ENCODE measurements at regions not wholly inside any gene's neighbourhood (a gene's known extent, or its start where the extent isn't known, plus 50 kb on each side); places are given as distances from the start of the nearest gene placed in this dataset.

DNA sequence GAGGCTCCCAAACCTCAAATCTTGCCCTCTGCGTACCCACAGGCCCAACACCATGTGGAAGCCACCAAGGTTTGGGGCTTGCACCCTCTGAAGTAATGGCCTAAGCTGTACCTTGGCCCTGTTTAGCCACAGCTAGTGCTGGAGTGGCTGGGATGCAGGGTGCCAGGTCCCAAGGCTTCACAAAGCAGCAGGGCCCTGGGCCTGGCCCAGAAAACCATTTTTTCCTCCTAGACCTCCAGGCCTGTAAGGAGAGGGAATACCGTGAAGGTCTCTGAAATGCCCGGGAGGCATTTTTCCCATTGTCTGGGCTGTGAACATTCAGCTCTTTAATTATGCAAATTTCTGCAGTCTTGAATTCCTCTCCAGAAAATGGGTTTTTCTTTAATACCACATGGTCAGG lies 223.7 kb upstream of the CCN2 start:
- no peak for DNase-seq
- no peak overlapping the region for H3K27ac ChIP-seq (ENCODE audit: low read length)
- WGBS (ENCODE audit: insufficient coverage, low lambda C conversion rate), result no CpG with 5 or more reads among the region's 3 CpGs
- no peaks in the 10 kb centered on the region for H3K27me3 ChIP-seq (ENCODE audit: control insufficient read depth, insufficient read depth, low read length)
- H3K36me3 ChIP-seq (ENCODE audit: control insufficient read depth, insufficient read depth, low read length), result no peaks in the 10 kb centered on the region
- H3K4me3 ChIP-seq (ENCODE audit: low read length), result no peak overlapping the region
- peaks cover 4% of the 10 kb centered on the region for H3K9me3 ChIP-seq (ENCODE audit: control insufficient read depth, low read depth, low read length)
- no peaks in the 10 kb centered on the region for H3K4me1 ChIP-seq (ENCODE audit: control insufficient read depth, insufficient read depth, low read length)

DNA sequence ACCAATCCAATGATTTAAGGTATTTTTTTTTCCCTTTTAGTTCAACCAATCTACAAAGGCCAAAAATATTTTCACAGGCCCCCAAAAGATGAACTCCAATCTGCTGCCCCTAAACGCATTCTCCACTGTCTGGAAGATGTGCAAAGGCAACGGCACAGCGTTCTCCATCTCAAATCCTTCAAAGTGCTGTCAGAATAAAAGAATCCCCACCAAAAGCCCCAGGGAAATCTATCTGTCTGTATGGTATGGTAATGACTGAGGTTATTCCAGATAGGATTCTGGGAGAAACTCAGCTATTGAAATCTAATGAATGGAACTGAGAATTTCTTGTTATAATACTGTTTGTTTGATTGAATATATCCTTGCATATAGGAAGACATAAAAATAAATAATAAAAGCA lies 217.8 kb upstream of the CCN2 start:
- Histone ChIP-seq H3K4me1 (ENCODE audit: control insufficient read depth, insufficient read depth, low read length) (no peaks in the 10 kb centered on the region), H3K27ac (ENCODE audit: low read length) (no peak overlapping the region), H3K4me3 (ENCODE audit: low read length) (no peak overlapping the region), H3K27me3 (ENCODE audit: control insufficient read depth, insufficient read depth, low read length) (no peaks in the 10 kb centered on the region), H3K36me3 (ENCODE audit: control insufficient read depth, insufficient read depth, low read length) (no peaks in the 10 kb centered on the region), H3K9me3 (ENCODE audit: control insufficient read depth, low read depth, low read length) (no peaks in the 10 kb centered on the region)
- no CpG with 5 or more reads among the region's 3 CpGs for WGBS (ENCODE audit: insufficient coverage, low lambda C conversion rate)
- no peak for DNase-seq

DNA sequence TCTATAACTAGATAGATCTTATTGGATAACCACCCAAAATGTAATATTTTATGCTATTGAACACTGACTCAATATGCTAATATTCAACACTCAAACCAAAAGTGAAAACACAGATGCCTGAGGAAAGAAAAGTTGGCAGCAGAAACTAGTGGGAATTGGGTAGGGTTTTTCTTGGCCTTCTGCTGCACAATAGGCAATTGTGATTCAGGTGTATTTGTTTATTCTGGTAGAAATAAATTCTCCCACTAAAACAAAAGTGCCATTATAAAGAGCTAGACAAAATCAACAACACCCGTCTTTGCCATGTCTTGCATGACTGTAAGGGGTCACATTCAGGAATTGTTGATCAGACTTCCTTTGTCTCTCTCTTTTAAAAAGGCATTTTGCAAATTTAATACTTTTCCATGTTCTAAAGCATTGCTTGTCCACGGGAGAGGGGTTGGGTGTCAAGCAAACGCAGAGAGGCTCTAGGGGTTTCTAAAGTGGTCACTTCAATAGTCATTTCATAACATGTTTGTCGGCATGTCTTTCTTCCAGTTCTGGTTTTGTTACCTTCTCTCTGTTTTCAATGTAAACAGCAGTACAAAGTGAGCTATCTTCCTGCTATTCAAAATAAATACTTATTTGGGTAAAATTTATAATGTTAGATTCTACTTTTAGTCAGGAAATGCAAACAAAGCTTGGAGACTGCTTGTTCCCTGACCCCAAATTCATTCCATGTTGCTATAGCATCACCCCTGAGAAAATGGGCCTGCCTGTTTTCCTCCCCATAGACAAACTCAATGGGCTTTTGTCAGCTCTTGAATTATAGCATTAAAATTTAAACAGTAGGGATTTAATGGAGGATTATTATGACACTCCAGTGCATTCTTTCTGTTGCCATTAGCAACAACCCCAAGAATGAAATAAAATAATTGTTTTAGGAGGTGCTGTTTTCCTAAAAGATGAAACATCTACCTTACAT lies 217.0 kb upstream of the CCN2 start:
- no peaks in the 10 kb centered on the region for H3K36me3 ChIP-seq (ENCODE audit: control insufficient read depth, insufficient read depth, low read length)
- no peaks in the 10 kb centered on the region for H3K27me3 ChIP-seq (ENCODE audit: control insufficient read depth, insufficient read depth, low read length)
- H3K9me3 ChIP-seq (ENCODE audit: control insufficient read depth, low read depth, low read length), result no peaks in the 10 kb centered on the region
- 57% methylated on average over 3 of the region's 4 CpGs for WGBS (ENCODE audit: insufficient coverage, low lambda C conversion rate)
- no peak overlapping the region for H3K4me3 ChIP-seq (ENCODE audit: low read length)
- no peak for DNase-seq
- H3K4me1 ChIP-seq (ENCODE audit: control insufficient read depth, insufficient read depth, low read length), result no peaks in the 10 kb centered on the region
- no peak overlapping the region for H3K27ac ChIP-seq (ENCODE audit: low read length)

DNA sequence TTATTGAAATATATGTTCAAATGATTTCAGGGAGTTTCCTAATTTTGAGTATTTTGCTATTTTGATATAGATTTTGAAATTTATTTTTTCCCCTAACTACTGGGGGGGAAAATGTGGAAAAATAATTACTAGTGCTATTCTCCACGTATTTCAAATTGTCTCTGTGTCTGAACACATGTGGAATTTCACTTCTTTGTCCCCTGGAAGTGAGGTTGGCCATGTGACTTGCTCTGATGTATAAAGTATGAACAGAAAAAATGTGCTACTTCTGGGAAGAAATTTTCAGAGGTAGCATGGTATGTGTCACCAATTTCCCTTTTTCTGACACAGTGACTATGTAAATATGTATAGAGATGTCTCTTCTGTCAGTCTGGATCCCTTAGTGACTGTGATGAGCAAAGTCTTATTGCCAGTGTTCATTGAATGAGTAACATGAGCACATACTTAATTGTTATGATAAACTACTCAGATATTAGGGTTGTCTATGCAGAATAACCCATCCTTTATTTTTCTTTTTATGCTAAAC lies 215.4 kb upstream of the CCN2 start:
- no CpG with 5 or more reads among the region's 1 CpG for WGBS (ENCODE audit: insufficient coverage, low lambda C conversion rate)
- H3K27ac ChIP-seq (ENCODE audit: low read length), result no peak overlapping the region
- H3K27me3 ChIP-seq (ENCODE audit: control insufficient read depth, insufficient read depth, low read length), result no peaks in the 10 kb centered on the region
- no peaks in the 10 kb centered on the region for H3K36me3 ChIP-seq (ENCODE audit: control insufficient read depth, insufficient read depth, low read length)
- no peak overlapping the region for H3K4me3 ChIP-seq (ENCODE audit: low read length)
- DNase-seq, result no peak
- no peaks in the 10 kb centered on the region for H3K4me1 ChIP-seq (ENCODE audit: control insufficient read depth, insufficient read depth, low read length)
- H3K9me3 ChIP-seq (ENCODE audit: control insufficient read depth, low read depth, low read length), result no peaks in the 10 kb centered on the region

DNA sequence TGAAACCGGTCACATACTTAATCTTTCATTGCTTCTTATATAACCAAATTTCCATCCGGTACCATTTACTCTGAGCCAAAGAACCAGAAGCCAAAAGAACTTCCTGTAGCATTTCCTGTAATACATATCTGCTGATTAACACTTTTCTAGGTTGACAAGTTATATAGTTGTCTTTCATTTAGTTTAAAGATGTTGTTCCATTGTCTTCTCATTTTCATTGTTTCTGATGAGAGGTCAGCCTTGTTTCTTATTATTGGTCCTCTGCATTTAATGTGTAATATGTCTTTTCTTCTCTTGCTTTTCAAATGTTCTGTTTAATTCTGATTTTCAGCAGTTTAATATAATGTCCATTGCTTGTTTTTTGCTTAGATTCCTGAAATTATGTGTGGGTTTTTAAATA lies 214.5 kb upstream of the CCN2 start:
- DNase-seq, result no peak
- Histone ChIP-seq H3K36me3 (ENCODE audit: control insufficient read depth, insufficient read depth, low read length) (no peaks in the 10 kb centered on the region), H3K9me3 (ENCODE audit: control insufficient read depth, low read depth, low read length) (no peaks in the 10 kb centered on the region), H3K27ac (ENCODE audit: low read length) (no peak overlapping the region), H3K27me3 (ENCODE audit: control insufficient read depth, insufficient read depth, low read length) (no peaks in the 10 kb centered on the region), H3K4me1 (ENCODE audit: control insufficient read depth, insufficient read depth, low read length) (no peaks in the 10 kb centered on the region), H3K4me3 (ENCODE audit: low read length) (no peak overlapping the region)
- WGBS (ENCODE audit: insufficient coverage, low lambda C conversion rate), result 96% methylated on average over 2 of the region's 2 CpGs

DNA sequence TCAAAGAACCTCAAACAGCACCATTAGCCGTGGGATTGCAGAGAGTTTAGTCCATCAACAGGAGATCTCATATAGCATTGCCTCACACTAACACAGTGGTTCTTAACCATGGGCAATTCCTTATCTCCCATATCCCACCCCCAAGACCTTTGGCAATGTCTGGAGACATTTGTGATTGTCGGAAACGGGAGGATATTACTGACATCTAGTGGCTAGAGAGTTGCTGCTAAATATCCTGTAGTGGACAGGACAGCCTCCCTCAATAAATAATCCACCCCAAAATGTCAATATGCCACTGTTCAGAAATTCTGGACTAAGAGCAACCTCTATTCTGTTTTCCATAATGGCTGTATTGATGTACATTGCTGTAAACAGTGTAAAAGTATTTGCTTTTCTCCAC lies 210.1 kb upstream of the CCN2 start:
- WGBS (ENCODE audit: insufficient coverage, low lambda C conversion rate), result 100% methylated on average over 1 of the region's 3 CpGs
- no peaks in the 10 kb centered on the region for H3K27me3 ChIP-seq (ENCODE audit: control insufficient read depth, insufficient read depth, low read length)
- H3K4me3 ChIP-seq (ENCODE audit: low read length), result no peak overlapping the region
- no peaks in the 10 kb centered on the region for H3K9me3 ChIP-seq (ENCODE audit: control insufficient read depth, low read depth, low read length)
- H3K27ac ChIP-seq (ENCODE audit: low read length), result no peak overlapping the region
- DNase-seq, result peak in 1 of 2 donors; percentile 29
- H3K4me1 ChIP-seq (ENCODE audit: control insufficient read depth, insufficient read depth, low read length), result no peaks in the 10 kb centered on the region
- H3K36me3 ChIP-seq (ENCODE audit: control insufficient read depth, insufficient read depth, low read length), result no peaks in the 10 kb centered on the region

DNA sequence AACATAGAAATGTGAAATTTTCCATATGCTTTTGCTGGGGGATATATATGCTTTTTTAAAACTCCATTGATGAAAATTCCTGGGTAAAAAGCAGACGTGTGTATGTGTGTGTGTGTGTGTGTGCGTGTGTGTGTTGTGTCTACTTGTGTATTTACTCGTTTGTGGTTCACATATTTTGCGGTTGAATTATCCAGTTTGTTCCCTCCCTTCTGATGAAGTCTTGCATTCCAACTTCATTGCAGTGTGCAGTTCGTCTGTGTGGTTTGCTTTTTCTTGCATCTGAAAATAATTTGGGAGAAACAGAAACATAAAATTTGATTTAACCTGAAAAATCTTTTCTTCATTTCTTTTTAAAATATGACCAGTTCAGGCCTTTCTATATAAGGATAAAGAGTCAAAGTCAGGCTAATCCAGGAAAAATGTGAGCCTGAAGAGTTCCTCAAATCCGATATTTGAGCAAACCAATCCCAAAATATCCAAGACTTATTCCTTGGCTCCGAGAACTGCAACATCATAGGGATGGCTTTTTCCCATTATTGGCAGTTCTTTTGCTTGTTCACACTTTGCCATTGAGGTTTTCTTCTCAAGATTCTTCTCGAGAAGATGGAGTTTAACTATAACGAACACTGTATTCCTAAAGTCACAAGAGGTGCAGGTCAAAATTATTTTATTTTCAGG lies 202.2 kb upstream of the CCN2 start:
- Histone ChIP-seq H3K27ac (ENCODE audit: low read length) (no peak overlapping the region), H3K36me3 (ENCODE audit: control insufficient read depth, insufficient read depth, low read length) (no peaks in the 10 kb centered on the region), H3K9me3 (ENCODE audit: control insufficient read depth, low read depth, low read length) (no peaks in the 10 kb centered on the region), H3K27me3 (ENCODE audit: control insufficient read depth, insufficient read depth, low read length) (peaks cover 3% of the 10 kb centered on the region), H3K4me1 (ENCODE audit: control insufficient read depth, insufficient read depth, low read length) (no peaks in the 10 kb centered on the region), H3K4me3 (ENCODE audit: low read length) (no peak overlapping the region)
- no peak for DNase-seq
- 20% methylated on average over 1 of the region's 9 CpGs for WGBS (ENCODE audit: insufficient coverage, low lambda C conversion rate)

DNA sequence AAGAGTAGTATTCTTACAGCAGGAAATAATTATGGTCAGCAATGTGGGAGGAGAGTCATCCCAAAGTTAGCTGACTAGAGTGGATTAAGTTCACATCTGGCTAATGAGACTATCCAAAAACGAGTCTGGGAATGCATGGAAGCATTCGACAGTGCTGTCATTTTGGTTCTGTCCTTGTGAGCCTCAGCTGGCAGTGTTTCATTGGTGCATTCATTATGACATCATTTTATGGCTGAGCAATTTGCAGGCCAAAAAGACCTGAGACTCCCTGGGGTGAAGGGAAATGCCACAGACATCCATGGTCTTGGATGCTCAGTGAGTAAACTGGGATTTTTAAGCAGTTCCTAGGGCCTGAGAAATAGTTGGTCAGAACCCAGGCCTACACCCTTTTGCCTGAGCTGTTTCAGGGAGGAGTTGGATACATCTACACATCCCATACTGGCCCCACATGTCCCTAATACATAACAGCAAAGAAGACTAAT lies 196.4 kb upstream of the CCN2 start:
- Histone ChIP-seq H3K9me3 (ENCODE audit: control insufficient read depth, low read depth, low read length) (no peaks in the 10 kb centered on the region), H3K27me3 (ENCODE audit: control insufficient read depth, insufficient read depth, low read length) (no peaks in the 10 kb centered on the region), H3K36me3 (ENCODE audit: control insufficient read depth, insufficient read depth, low read length) (no peaks in the 10 kb centered on the region), H3K27ac (ENCODE audit: low read length) (no peak overlapping the region), H3K4me1 (ENCODE audit: control insufficient read depth, insufficient read depth, low read length) (no peaks in the 10 kb centered on the region), H3K4me3 (ENCODE audit: low read length) (no peak overlapping the region)
- DNase-seq, result no peak
- no CpG with 5 or more reads among the region's 2 CpGs for WGBS (ENCODE audit: insufficient coverage, low lambda C conversion rate)

DNA sequence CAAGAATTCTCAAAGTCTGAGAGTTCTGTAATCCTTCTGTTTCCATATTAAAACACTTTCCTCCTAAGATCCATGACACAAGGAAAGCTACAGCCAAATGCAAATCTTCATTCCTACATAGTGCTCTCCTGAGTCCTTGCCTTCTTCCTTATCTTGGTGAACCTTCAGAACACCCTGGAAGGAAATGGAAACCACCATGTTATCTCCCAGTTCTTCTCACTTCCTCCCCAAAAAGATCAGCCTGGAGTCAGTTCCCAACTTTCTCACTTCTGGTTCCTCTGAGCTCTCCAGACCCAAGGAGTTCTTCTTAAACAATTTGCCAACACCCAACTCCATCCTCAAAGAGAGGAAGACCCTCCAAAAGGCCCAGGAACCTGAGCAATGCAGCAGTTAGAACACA lies 193.3 kb upstream of the CCN2 start:
- Histone ChIP-seq H3K27me3 (ENCODE audit: control insufficient read depth, insufficient read depth, low read length) (no peaks in the 10 kb centered on the region), H3K4me1 (ENCODE audit: control insufficient read depth, insufficient read depth, low read length) (no peaks in the 10 kb centered on the region), H3K27ac (ENCODE audit: low read length) (no peak overlapping the region), H3K36me3 (ENCODE audit: control insufficient read depth, insufficient read depth, low read length) (no peaks in the 10 kb centered on the region), H3K4me3 (ENCODE audit: low read length) (no peak overlapping the region), H3K9me3 (ENCODE audit: control insufficient read depth, low read depth, low read length) (no peaks in the 10 kb centered on the region)
- DNase-seq, result no peak

DNA sequence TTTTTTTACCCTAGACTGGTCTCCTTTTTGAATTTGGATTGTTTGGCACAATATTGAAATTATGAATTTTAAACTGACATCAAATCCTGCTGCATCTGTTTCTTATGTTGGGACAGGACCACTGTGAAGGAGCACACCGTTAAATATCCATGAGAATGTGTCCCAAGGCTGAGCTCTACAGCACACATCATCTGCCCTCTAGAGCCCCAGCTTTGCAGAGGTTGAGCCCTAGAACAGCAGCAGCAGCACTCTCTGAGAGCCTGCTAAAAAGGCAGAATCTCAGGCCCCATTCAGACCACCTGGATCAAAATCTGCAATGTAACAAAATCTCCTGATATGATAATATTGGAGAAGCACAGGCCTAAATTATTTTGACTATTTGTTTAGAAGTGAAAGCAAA lies 192.1 kb upstream of the CCN2 start:
- Histone ChIP-seq H3K36me3 (ENCODE audit: control insufficient read depth, insufficient read depth, low read length) (no peaks in the 10 kb centered on the region), H3K4me1 (ENCODE audit: control insufficient read depth, insufficient read depth, low read length) (no peaks in the 10 kb centered on the region)

More for the DNA sequence above, 192.1 kb upstream of the CCN2 start:
- WGBS (ENCODE audit: insufficient coverage, low lambda C conversion rate), result no CpG with 5 or more reads among the region's 1 CpG
- no peak for DNase-seq
- Histone ChIP-seq H3K27me3 (ENCODE audit: control insufficient read depth, insufficient read depth, low read length) (no peaks in the 10 kb centered on the region), H3K4me3 (ENCODE audit: low read length) (no peak overlapping the region), H3K9me3 (ENCODE audit: control insufficient read depth, low read depth, low read length) (no peaks in the 10 kb centered on the region), H3K27ac (ENCODE audit: low read length) (no peak overlapping the region)

Measured in large intestine (tissue), 3 donors.